H1 (cell line): ENCODE measurements at regions not wholly inside any gene's neighbourhood (a gene's known extent, or its start where the extent isn't known, plus 50 kb on each side); places are given as distances from the start of the nearest gene placed in this dataset.

Source experiments
- CTCF ChIA-PET: fragments of 300-600 bp; sonication (Branson Sonifier 250); formaldehyde crosslinking; loops from one replicate; lab custom pipeline; 2021; ENCODE audit not compliant: partially characterized antibody; lab: Charles Lee
- POLR2A ChIA-PET: fragments of 300-600 bp; sonication (Branson Sonifier 250); formaldehyde crosslinking; loops from one replicate; lab custom pipeline; 2021; ENCODE audit warnings: inconsistent platforms; ENCODE audit not compliant: partially characterized antibody; lab: Charles Lee
- DNase-seq, 2 experiments: peaks; one replicate each; pipeline versions ENCODE4 v3.0.0 to v3.0.0-alpha.2; 2010 to 2022; ENCODE audit warnings: low spot score in 2 of 2, low read depth in 1 of 2, mixed read lengths in 1 of 2
- FAIRE-seq: peaks from 2 replicates; lab custom pipeline; 2011; peaks lifted over from hg19 to GRCh38; lab: Jason Lieb, UNC
- H2AFZ ChIP-seq: 2 replicates; pipeline ENCODE4 v1.8.1; 2012; ENCODE audit warnings: low read length, inconsistent platforms
- H2AK5ac ChIP-seq: 2 replicates; pipeline ENCODE4 v1.6.1; 2013; ENCODE audit warnings: low read depth, low read length
- H2BK120ac ChIP-seq: replicated peaks from 2 replicates; pipeline ENCODE3; 2013; ENCODE audit warnings: low read depth, low read length, inconsistent platforms
- H2BK12ac ChIP-seq: 2 replicates; pipeline ENCODE4 v1.6.1; 2013; ENCODE audit warnings: low read depth, low read length
- H2BK15ac ChIP-seq: 2 replicates; pipeline ENCODE4 v1.6.1; 2013; ENCODE audit warnings: low read length
- H2BK20ac ChIP-seq: 2 replicates; pipeline ENCODE4 v1.6.1; 2013; ENCODE audit warnings: low read length
- H2BK5ac ChIP-seq: 2 replicates; pipeline ENCODE4 v1.6.1; 2013; ENCODE audit warnings: low read depth, low read length
- H3K14ac ChIP-seq: 2 replicates; pipeline ENCODE4 v1.6.1; 2013; ENCODE audit warnings: inconsistent platforms; ENCODE audit not compliant: insufficient read length
- H3K18ac ChIP-seq: 2 replicates; pipeline ENCODE4 v1.6.1; 2013; ENCODE audit warnings: low read length; ENCODE audit errors: extremely low read depth
- H3K23ac ChIP-seq: 2 replicates; pipeline ENCODE4 v1.6.1; 2013; ENCODE audit warnings: inconsistent platforms; ENCODE audit not compliant: insufficient read length
- H3K23me2 ChIP-seq: 2 replicates; pipeline ENCODE4 v1.6.1; 2013; ENCODE audit warnings: low read depth, low read length
- H3K27ac ChIP-seq: 2 replicates; pipeline ENCODE4 v1.6.1; 2011; ENCODE audit warnings: low read depth, low read length, inconsistent platforms
- H3K27me3 ChIP-seq, 4 experiments: replicated peaks in 1 of 4; 1 replicate in 1 of 4; 2 replicates in 3 of 4; pipeline versions ENCODE4 v1.6.1 to v1.8.1; 2011 to 2013; ENCODE audit warnings: low read length in 3 of 4, mild to moderate bottlenecking in 3 of 4, inconsistent platforms in 2 of 4, mixed read lengths in 2 of 4, moderate library complexity in 1 of 4; ENCODE audit not compliant: control insufficient read depth in 3 of 4, insufficient read depth in 3 of 4; ENCODE audit errors: extremely low read depth in 1 of 4
- H3K36me3 ChIP-seq, 4 experiments: 2 replicates each; pipeline versions ENCODE4 v1.6.1 to v1.8.1; 2011 to 2013; ENCODE audit warnings: mild to moderate bottlenecking in 4 of 4, low read length in 3 of 4, moderate library complexity in 2 of 4, control low read depth in 1 of 4, inconsistent platforms in 1 of 4; ENCODE audit not compliant: insufficient read depth in 4 of 4, control insufficient read depth in 2 of 4
- H3K4ac ChIP-seq: replicated peaks from 2 replicates; pipeline ENCODE3; 2013; ENCODE audit warnings: low read length, low read depth, mixed read lengths, inconsistent platforms; ENCODE audit not compliant: insufficient read length
- H3K4me1 ChIP-seq, 4 experiments: replicated peaks in 1 of 4; 1 replicate in 1 of 4; 2 replicates in 3 of 4; pipeline versions ENCODE4 v1.6.1 to v1.8.1; 2011 to 2013; ENCODE audit warnings: low read length in 3 of 4, inconsistent platforms in 2 of 4, mixed read lengths in 1 of 4; ENCODE audit not compliant: insufficient read depth in 4 of 4, control insufficient read depth in 3 of 4
- H3K4me2 ChIP-seq, 2 experiments: 2 replicates each; pipeline versions ENCODE4 v1.6.1 to v1.8.1; 2011 to 2013; ENCODE audit warnings: low read depth in 2 of 2, low read length in 2 of 2, control low read depth in 1 of 2, inconsistent platforms in 1 of 2, mild to moderate bottlenecking in 1 of 2; ENCODE audit not compliant: insufficient read depth in 1 of 2
- H3K4me3 ChIP-seq, 4 experiments: fragments of 200-600, 300-600 bp in 1 of 4; sonication (generic), shearing (Covaris generic), sonication (Bioruptor Twin) in 1 of 4; 2 replicates each; pipeline versions ENCODE4 v1.5.1 to v1.8.1; 2011 to 2016; ENCODE audit warnings: low read length in 4 of 4, low read depth in 3 of 4, control low read depth in 2 of 4, inconsistent platforms in 2 of 4, mild to moderate bottlenecking in 2 of 4, mixed read lengths in 1 of 4, moderate library complexity in 1 of 4; ENCODE audit not compliant: insufficient read depth in 2 of 4; ENCODE audit errors: extremely low read depth in 1 of 4
- H3K56ac ChIP-seq: replicated peaks from 2 replicates; pipeline ENCODE3; 2013; ENCODE audit warnings: low read depth, mild to moderate bottlenecking, mixed read lengths, low read length, inconsistent platforms; ENCODE audit not compliant: insufficient read length
- H3K79me1 ChIP-seq: 2 replicates; pipeline ENCODE4 v1.6.1; 2013; ENCODE audit warnings: low read depth, low read length, control low read depth
- H3K79me2 ChIP-seq, 2 experiments: 2 replicates each; pipeline versions ENCODE4 v1.6.1 to v1.8.1; 2012 to 2013; ENCODE audit warnings: low read length in 2 of 2, mild to moderate bottlenecking in 2 of 2, inconsistent platforms in 1 of 2; ENCODE audit not compliant: insufficient read depth in 2 of 2, control insufficient read depth in 1 of 2
- H3K9ac ChIP-seq, 4 experiments: replicated peaks in 1 of 4; 1 replicate in 1 of 4; 2 replicates in 3 of 4; pipeline versions ENCODE4 v1.6.1 to v1.8.1; 2011 to 2013; ENCODE audit warnings: low read depth in 3 of 4, low read length in 3 of 4, control low read depth in 2 of 4, mild to moderate bottlenecking in 2 of 4, moderate library complexity in 2 of 4, inconsistent platforms in 1 of 4; ENCODE audit errors: extremely low read depth in 1 of 4
- H3K9me3 ChIP-seq, 2 experiments: 2 replicates each; pipeline versions ENCODE4 v1.6.1 to v1.8.1; 2012 to 2013; ENCODE audit warnings: mild to moderate bottlenecking in 2 of 2, moderate library complexity in 2 of 2, control low read depth in 1 of 2, inconsistent platforms in 1 of 2, low read depth in 1 of 2, low read length in 1 of 2, mixed read lengths in 1 of 2; ENCODE audit not compliant: insufficient read depth in 2 of 2
- H4K20me1 ChIP-seq, 2 experiments: replicated peaks in 1 of 2; 2 replicates each; pipeline versions ENCODE3 to v1.8.1; 2011 to 2013; ENCODE audit warnings: inconsistent platforms in 2 of 2, low read length in 2 of 2, mild to moderate bottlenecking in 1 of 2; ENCODE audit not compliant: insufficient read depth in 2 of 2, control insufficient read depth in 1 of 2
- H4K5ac ChIP-seq: 2 replicates; pipeline ENCODE4 v1.6.1; 2013; ENCODE audit warnings: low read length, low read depth, mixed read lengths, inconsistent platforms; ENCODE audit not compliant: insufficient read length
- H4K8ac ChIP-seq: 2 replicates; pipeline ENCODE4 v1.8.0; 2013; ENCODE audit warnings: mild to moderate bottlenecking, moderate library complexity, low read length, inconsistent platforms; ENCODE audit not compliant: insufficient read depth; ENCODE audit errors: extremely low read depth
- H4K91ac ChIP-seq: replicated peaks from 2 replicates; pipeline ENCODE3; 2013; ENCODE audit warnings: low read length, mixed read lengths, inconsistent platforms; ENCODE audit not compliant: insufficient read length
- CBX5 ChIP-seq: fragments of 300-800, 300-1000 bp; sonication (generic); IDR thresholded peaks from 2 replicates; pipeline ENCODE4 v1.7.1; 2016; ENCODE audit warnings: antibody characterized with exemption, low read length, low read depth
- CHD2 ChIP-seq: IDR thresholded peaks from 2 replicates; pipeline ENCODE4 v1.6.1; 2012; ENCODE audit warnings: low read length, improper control_type of control experiment
- CTBP2 ChIP-seq: IDR thresholded peaks from 2 replicates; pipeline ENCODE4 v1.7.0; 2011; ENCODE audit warnings: borderline replicate concordance, mild to moderate bottlenecking, moderate library complexity, mixed read lengths, low read length; ENCODE audit not compliant: insufficient read depth, insufficient read length
- GABPA ChIP-seq: IDR thresholded peaks from 2 replicates; pipeline ENCODE4 v1.6.1; 2011; ENCODE audit warnings: mild to moderate bottlenecking, low read length, moderate library complexity, borderline replicate concordance; ENCODE audit not compliant: insufficient read depth
- HDAC2 ChIP-seq, 2 experiments: fragments of 300-600 bp in 1 of 2; sonication (generic) in 1 of 2; IDR thresholded peaks; 2 replicates each; pipeline ENCODE4 v1.6.1; 2011 to 2012; ENCODE audit warnings: low read depth in 2 of 2, low read length in 2 of 2, mild to moderate bottlenecking in 2 of 2, moderate library complexity in 2 of 2, borderline replicate concordance in 1 of 2, inconsistent platforms in 1 of 2
- JUN ChIP-seq: IDR thresholded peaks from 2 replicates; pipeline ENCODE4 v1.6.1; 2011; ENCODE audit warnings: low read depth, mild to moderate bottlenecking, improper control_type of control experiment, low read length
- JUND ChIP-seq: IDR thresholded peaks from 2 replicates; pipeline ENCODE4 v1.6.1; 2011; ENCODE audit warnings: mild to moderate bottlenecking, improper control_type of control experiment, low read length
- SIRT6 ChIP-seq: IDR thresholded peaks from one replicate; pipeline ENCODE4 v1.7.1; 2012; ENCODE audit warnings: low read length, inconsistent platforms
- WGBS, 2 experiments: shearing (Covaris generic) in 1 of 2; methylation state at CpG; one replicate each; pipeline versions ENCODE4 v1.1.6 to v1.1.7; 2013 to 2015; ENCODE audit warnings: low lambda C conversion rate in 2 of 2, mixed read lengths in 2 of 2, inconsistent platforms in 1 of 2, low coverage in 1 of 2, missing lambda C conversion rate in 1 of 2; ENCODE audit not compliant: insufficient replicate concordance in 2 of 2, insufficient coverage in 1 of 2, insufficient read length in 1 of 2; ENCODE audit errors: extremely low coverage in 1 of 2, missing lambda C conversion rate in 1 of 2; 5-methylcytosine and 5-hydroxymethylcytosine counted together
- TF ChIP-seq, protein P1 (sequence below): IDR thresholded peaks from 2 replicates; pipeline ENCODE4 v1.6.1; 2012; ENCODE audit warnings: low read length, inconsistent platforms
- TF ChIP-seq, protein P2 (sequence below): IDR thresholded peaks from 2 replicates; pipeline ENCODE4 v1.6.1; 2012; ENCODE audit warnings: inconsistent platforms

DNA sequence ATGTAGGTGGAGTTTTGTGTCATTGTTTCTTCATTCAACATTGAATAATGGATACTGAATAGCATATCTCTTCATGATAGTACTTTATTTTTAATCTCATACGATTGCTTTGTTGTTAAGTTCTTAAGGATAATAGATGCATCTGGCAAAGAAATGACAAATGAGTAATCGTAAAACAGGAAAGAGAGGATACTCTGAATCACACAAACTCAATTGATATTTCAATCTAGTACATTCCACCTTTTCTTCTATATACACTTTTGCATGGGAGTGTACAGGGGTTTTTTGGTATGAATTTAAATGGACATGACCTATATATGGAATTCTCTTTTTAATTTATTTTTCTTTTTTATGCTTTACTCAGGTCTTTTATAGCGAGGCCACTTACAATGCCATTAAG, 186.9 kb upstream of the STK26 start:
- Histone ChIP-seq H3K4me3 (no peak overlapping the region), H2BK12ac (no peak overlapping the region), H4K8ac (no peak overlapping the region), H3K9ac (no peak overlapping the region), H3K27me3 (no peaks in the 10 kb centered on the region), H3K79me2 (no peaks in the 10 kb centered on the region), H3K23me2 (0 out of 2 replicates have a peak, but pooled peaks cover 2% of the 10 kb centered on the region), H3K18ac (no peak overlapping the region), H2BK5ac (no peak overlapping the region), H3K9me3 (no peaks in the 10 kb centered on the region), H2BK20ac (no peak overlapping the region), H3K4me1 (peaks cover 0 to 3% (median 0%) of the 10 kb centered on the region in 4 experiments; a peak in 1 of 7 replicates), H3K56ac (no peak overlapping the region), H2AK5ac (no peak overlapping the region), H3K14ac (no peak overlapping the region), H2BK120ac (no peak overlapping the region), H3K27ac (no peak overlapping the region), H4K5ac (no peak overlapping the region), H4K91ac (no peak overlapping the region), H3K79me1 (no peaks in the 10 kb centered on the region), H3K36me3 (no peaks in the 10 kb centered on the region), H2BK15ac (no peak overlapping the region), H3K23ac (no peak overlapping the region), H3K4ac (no peak overlapping the region), H3K4me2 (no peak overlapping the region), H4K20me1 (no peaks in the 10 kb centered on the region), H2AFZ (no peak overlapping the region)
- no peak for FAIRE-seq
- ChIA-PET POLR2A (no interaction called here), CTCF (no interaction called here)
- 94% methylated on average over 3 of the region's 3 CpGs; no CpG with 5 or more reads in 1 of the 2 experiments for WGBS, 2 experiments
- no peak for TF ChIP-seq SIRT6
- TF ChIP-seq CBX5: no peak
- TF ChIP-seq CHD2: no peak
- no peak for TF ChIP-seq HDAC2 (IDR thresholded peaks at IDR 0.05; ENCODE audit: borderline replicate concordance in 1 of 2, low read depth in 2 of 2, low read length in 2 of 2)
- TF ChIP-seq, protein P1, sequence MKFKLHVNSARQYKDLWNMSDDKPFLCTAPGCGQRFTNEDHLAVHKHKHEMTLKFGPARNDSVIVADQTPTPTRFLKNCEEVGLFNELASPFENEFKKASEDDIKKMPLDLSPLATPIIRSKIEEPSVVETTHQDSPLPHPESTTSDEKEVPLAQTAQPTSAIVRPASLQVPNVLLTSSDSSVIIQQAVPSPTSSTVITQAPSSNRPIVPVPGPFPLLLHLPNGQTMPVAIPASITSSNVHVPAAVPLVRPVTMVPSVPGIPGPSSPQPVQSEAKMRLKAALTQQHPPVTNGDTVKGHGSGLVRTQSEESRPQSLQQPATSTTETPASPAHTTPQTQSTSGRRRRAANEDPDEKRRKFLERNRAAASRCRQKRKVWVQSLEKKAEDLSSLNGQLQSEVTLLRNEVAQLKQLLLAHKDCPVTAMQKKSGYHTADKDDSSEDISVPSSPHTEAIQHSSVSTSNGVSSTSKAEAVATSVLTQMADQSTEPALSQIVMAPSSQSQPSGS: no peak
- TF ChIP-seq, protein P2, sequence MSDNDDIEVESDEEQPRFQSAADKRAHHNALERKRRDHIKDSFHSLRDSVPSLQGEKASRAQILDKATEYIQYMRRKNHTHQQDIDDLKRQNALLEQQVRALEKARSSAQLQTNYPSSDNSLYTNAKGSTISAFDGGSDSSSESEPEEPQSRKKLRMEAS: no peak
- TF ChIP-seq GABPA: no peak
- no peak for TF ChIP-seq CTBP2
- TF ChIP-seq JUND: no peak
- TF ChIP-seq JUN: no peak
- DNase-seq: no peak
